ENCODE measurements at regions not wholly inside any gene's neighbourhood (a gene's known extent, or its start where the extent isn't known, plus 50 kb on each side); places are given as distances from the start of the nearest gene placed in this dataset.
A peak's percentile ranks its signal among the peaks of the same experiment; 100 is the strongest.

- H3K79me1 ChIP-seq (ENCODE audit: low read length) = no peaks in the 10 kb centered on the region
- H2AK5ac ChIP-seq (ENCODE audit: low read length) = no peak overlapping the region
- no peak overlapping the region for H3K27ac ChIP-seq (ENCODE audit: low read depth, low read length)
- WGBS (ENCODE audit: extremely low coverage, insufficient coverage, low lambda C conversion rate) = no CpG with 5 or more reads among the region's 3 CpGs
- no peak overlapping the region for H3K4ac ChIP-seq (ENCODE audit: low read depth, low read length)
- no peak overlapping the region for H4K8ac ChIP-seq (ENCODE audit: low read depth, low read length)
- no peak overlapping the region for H3K18ac ChIP-seq (ENCODE audit: low read length)
- H3K4me1 ChIP-seq (ENCODE audit: control insufficient read depth, low read depth, low read length) = no peaks in the 10 kb centered on the region
- no peak overlapping the region for H3K56ac ChIP-seq (ENCODE audit: low read length)
- no peak for DNase-seq
- H3K23ac ChIP-seq (ENCODE audit: low read length) = no peak overlapping the region
- H2BK120ac ChIP-seq (ENCODE audit: low read depth, low read length) = no peak overlapping the region
- H2BK5ac ChIP-seq (ENCODE audit: low read length) = no peak overlapping the region
- H3K4me3 ChIP-seq (ENCODE audit: low read length) = no peak overlapping the region
- H3K36me3 ChIP-seq (ENCODE audit: control insufficient read depth, insufficient read depth, low read length) = no peaks in the 10 kb centered on the region
- no peak overlapping the region for H2BK15ac ChIP-seq (replicated peaks; ENCODE audit: low read depth)
- no peak overlapping the region for H3K4me2 ChIP-seq (ENCODE audit: low read length)
- H3K9ac ChIP-seq (ENCODE audit: low read length) = no peak overlapping the region
- no peaks in the 10 kb centered on the region for H3K79me2 ChIP-seq (ENCODE audit: control insufficient read depth, insufficient read depth, low read length)
- no peaks in the 10 kb centered on the region for H3K27me3 ChIP-seq (ENCODE audit: insufficient read depth, low read length, poor library complexity)
- no peak overlapping the region for H4K5ac ChIP-seq (ENCODE audit: low read length)
Measured at GRCh38 chr6:84902354-84902928, 138.0 kb upstream of the TBX18 start.

- no CpG with 5 or more reads among the region's 3 CpGs for WGBS (ENCODE audit: extremely low coverage, insufficient coverage, low lambda C conversion rate)
- peak; percentile 14 for DNase-seq
- H4K8ac ChIP-seq (ENCODE audit: low read depth, low read length) = no peak overlapping the region
- no peak overlapping the region for H3K23ac ChIP-seq (ENCODE audit: low read length)
- no peak overlapping the region for H2BK15ac ChIP-seq (replicated peaks; ENCODE audit: low read depth)
- no peak overlapping the region for H3K9ac ChIP-seq (ENCODE audit: low read length)
- no peaks in the 10 kb centered on the region for H3K4me1 ChIP-seq (ENCODE audit: control insufficient read depth, low read depth, low read length)
- H3K4ac ChIP-seq (ENCODE audit: low read depth, low read length) = no peak overlapping the region
- H3K56ac ChIP-seq (ENCODE audit: low read length) = no peak overlapping the region
- no peak overlapping the region for H2AK5ac ChIP-seq (ENCODE audit: low read length)
- H3K36me3 ChIP-seq (ENCODE audit: control insufficient read depth, insufficient read depth, low read length) = no peaks in the 10 kb centered on the region
- H3K4me2 ChIP-seq (ENCODE audit: low read length) = no peak overlapping the region
- H2BK120ac ChIP-seq (ENCODE audit: low read depth, low read length) = no peak overlapping the region
- no peaks in the 10 kb centered on the region for H3K27me3 ChIP-seq (ENCODE audit: insufficient read depth, low read length, poor library complexity)
- no peak overlapping the region for H3K27ac ChIP-seq (ENCODE audit: low read depth, low read length)
- H3K18ac ChIP-seq (ENCODE audit: low read length) = no peak overlapping the region
- H3K79me2 ChIP-seq (ENCODE audit: control insufficient read depth, insufficient read depth, low read length) = no peaks in the 10 kb centered on the region
- no peaks in the 10 kb centered on the region for H3K79me1 ChIP-seq (ENCODE audit: low read length)
- no peak overlapping the region for H4K5ac ChIP-seq (ENCODE audit: low read length)
- H2BK5ac ChIP-seq (ENCODE audit: low read length) = no peak overlapping the region
- no peak overlapping the region for H3K4me3 ChIP-seq (ENCODE audit: low read length)
Measured at GRCh38 chr6:84897988-84898594, 133.7 kb upstream of the TBX18 start.

GRCh38 chr6:84897011-84897410 is 132.6 kb upstream of the TBX18 start:
- no CpG with 5 or more reads among the region's 1 CpG for WGBS (ENCODE audit: extremely low coverage, insufficient coverage, low lambda C conversion rate)
- no peak overlapping the region for H3K4me3 ChIP-seq (ENCODE audit: low read length)
- no peak overlapping the region for H3K27ac ChIP-seq (ENCODE audit: low read depth, low read length)
- no peak overlapping the region for H3K56ac ChIP-seq (ENCODE audit: low read length)
- no peak overlapping the region for H3K4me2 ChIP-seq (ENCODE audit: low read length)
- H3K36me3 ChIP-seq (ENCODE audit: control insufficient read depth, insufficient read depth, low read length) = no peaks in the 10 kb centered on the region
- H2BK15ac ChIP-seq (replicated peaks; ENCODE audit: low read depth) = no peak overlapping the region
- H3K18ac ChIP-seq (ENCODE audit: low read length) = no peak overlapping the region
- no peaks in the 10 kb centered on the region for H3K79me2 ChIP-seq (ENCODE audit: control insufficient read depth, insufficient read depth, low read length)
- no peak overlapping the region for H2AK5ac ChIP-seq (ENCODE audit: low read length)
- H2BK120ac ChIP-seq (ENCODE audit: low read depth, low read length) = no peak overlapping the region
- H3K27me3 ChIP-seq (ENCODE audit: insufficient read depth, low read length, poor library complexity) = no peaks in the 10 kb centered on the region
- H3K4me1 ChIP-seq (ENCODE audit: control insufficient read depth, low read depth, low read length) = no peaks in the 10 kb centered on the region
- no peak overlapping the region for H3K9ac ChIP-seq (ENCODE audit: low read length)
- H2BK5ac ChIP-seq (ENCODE audit: low read length) = no peak overlapping the region
- no peak overlapping the region for H4K8ac ChIP-seq (ENCODE audit: low read depth, low read length)
- H3K4ac ChIP-seq (ENCODE audit: low read depth, low read length) = no peak overlapping the region
- DNase-seq = no peak
- no peak overlapping the region for H4K5ac ChIP-seq (ENCODE audit: low read length)
- no peaks in the 10 kb centered on the region for H3K79me1 ChIP-seq (ENCODE audit: low read length)
- no peak overlapping the region for H3K23ac ChIP-seq (ENCODE audit: low read length)

GRCh38 chr6:84892671-84893070 is 128.3 kb upstream of the TBX18 start:
- WGBS (ENCODE audit: extremely low coverage, insufficient coverage, low lambda C conversion rate) = no CpG with 5 or more reads among the region's 1 CpG
- H2AK5ac ChIP-seq (ENCODE audit: low read length) = no peak overlapping the region
- no peak overlapping the region for H3K4me3 ChIP-seq (ENCODE audit: low read length)
- H3K4me1 ChIP-seq (ENCODE audit: control insufficient read depth, low read depth, low read length) = no peaks in the 10 kb centered on the region
- H2BK120ac ChIP-seq (ENCODE audit: low read depth, low read length) = no peak overlapping the region
- no peaks in the 10 kb centered on the region for H3K27me3 ChIP-seq (ENCODE audit: insufficient read depth, low read length, poor library complexity)
- no peaks in the 10 kb centered on the region for H3K36me3 ChIP-seq (ENCODE audit: control insufficient read depth, insufficient read depth, low read length)
- no peaks in the 10 kb centered on the region for H3K79me2 ChIP-seq (ENCODE audit: control insufficient read depth, insufficient read depth, low read length)
- H3K79me1 ChIP-seq (ENCODE audit: low read length) = no peaks in the 10 kb centered on the region
- H3K9ac ChIP-seq (ENCODE audit: low read length) = no peak overlapping the region
- H2BK5ac ChIP-seq (ENCODE audit: low read length) = no peak overlapping the region
- H3K4me2 ChIP-seq (ENCODE audit: low read length) = no peak overlapping the region
- no peak overlapping the region for H3K27ac ChIP-seq (ENCODE audit: low read depth, low read length)
- H3K56ac ChIP-seq (ENCODE audit: low read length) = no peak overlapping the region
- no peak overlapping the region for H2BK15ac ChIP-seq (replicated peaks; ENCODE audit: low read depth)
- H3K4ac ChIP-seq (ENCODE audit: low read depth, low read length) = no peak overlapping the region
- H4K8ac ChIP-seq (ENCODE audit: low read depth, low read length) = no peak overlapping the region
- DNase-seq = no peak
- H4K5ac ChIP-seq (ENCODE audit: low read length) = no peak overlapping the region
- H3K18ac ChIP-seq (ENCODE audit: low read length) = no peak overlapping the region
- no peak overlapping the region for H3K23ac ChIP-seq (ENCODE audit: low read length)

GRCh38 chr6:84882768-84883766 is 118.7 kb upstream of the TBX18 start:
- Histone ChIP-seq H3K23ac (ENCODE audit: low read length) (no peak overlapping the region), H3K36me3 (ENCODE audit: control insufficient read depth, insufficient read depth, low read length) (no peaks in the 10 kb centered on the region), H3K18ac (ENCODE audit: low read length) (no peak overlapping the region), H3K79me1 (ENCODE audit: low read length) (no peaks in the 10 kb centered on the region), H2AK5ac (ENCODE audit: low read length) (no peak overlapping the region), H4K5ac (ENCODE audit: low read length) (no peak overlapping the region), H3K27me3 (ENCODE audit: insufficient read depth, low read length, poor library complexity) (no peaks in the 10 kb centered on the region), H3K4me3 (ENCODE audit: low read length) (no peak overlapping the region), H2BK15ac (replicated peaks; ENCODE audit: low read depth) (no peak overlapping the region), H3K27ac (ENCODE audit: low read depth, low read length) (no peak overlapping the region), H2BK120ac (ENCODE audit: low read depth, low read length) (no peak overlapping the region), H3K79me2 (ENCODE audit: control insufficient read depth, insufficient read depth, low read length) (no peaks in the 10 kb centered on the region), H2BK5ac (ENCODE audit: low read length) (no peak overlapping the region), H3K4me1 (ENCODE audit: control insufficient read depth, low read depth, low read length) (no peaks in the 10 kb centered on the region), H3K4ac (ENCODE audit: low read depth, low read length) (no peak overlapping the region), H3K4me2 (ENCODE audit: low read length) (no peak overlapping the region), H3K9ac (ENCODE audit: low read length) (no peak overlapping the region), H4K8ac (ENCODE audit: low read depth, low read length) (no peak overlapping the region), H3K56ac (ENCODE audit: low read length) (no peak overlapping the region)
- no CpG with 5 or more reads among the region's 10 CpGs for WGBS (ENCODE audit: extremely low coverage, insufficient coverage, low lambda C conversion rate)
- no peak for DNase-seq
